Inferior parietal cortex (tissue), 1 donor: ENCODE measurements at regions not wholly inside any gene's neighbourhood (a gene's known extent, or its start where the extent isn't known, plus 50 kb on each side); places are given as distances from the start of the nearest gene placed in this dataset.

Source experiments
- DNase-seq: peaks from one replicate; pipeline ENCODE4 v3.0.0-alpha.2; 2016; ENCODE audit errors: extremely low spot score

DNA sequence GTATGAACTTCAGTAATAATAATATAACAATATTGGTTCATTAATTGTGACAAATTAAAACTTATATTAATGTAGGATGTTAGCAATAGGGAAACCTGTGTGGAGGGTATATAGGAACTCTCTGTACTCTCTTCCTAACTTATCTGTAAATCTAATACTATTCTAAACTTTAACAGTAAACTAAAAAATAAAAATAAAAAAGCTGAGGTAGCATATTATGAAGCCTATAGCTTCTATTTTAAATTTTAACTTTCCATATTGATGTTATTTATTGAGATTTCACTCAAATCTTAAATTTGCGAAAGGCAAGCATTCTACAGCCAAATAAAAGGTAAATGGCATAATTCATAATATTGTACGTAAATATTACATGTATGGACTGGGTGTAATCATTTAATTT, 326.4 kb downstream of the MEI4 start:
- DNase-seq, result no peak

DNA sequence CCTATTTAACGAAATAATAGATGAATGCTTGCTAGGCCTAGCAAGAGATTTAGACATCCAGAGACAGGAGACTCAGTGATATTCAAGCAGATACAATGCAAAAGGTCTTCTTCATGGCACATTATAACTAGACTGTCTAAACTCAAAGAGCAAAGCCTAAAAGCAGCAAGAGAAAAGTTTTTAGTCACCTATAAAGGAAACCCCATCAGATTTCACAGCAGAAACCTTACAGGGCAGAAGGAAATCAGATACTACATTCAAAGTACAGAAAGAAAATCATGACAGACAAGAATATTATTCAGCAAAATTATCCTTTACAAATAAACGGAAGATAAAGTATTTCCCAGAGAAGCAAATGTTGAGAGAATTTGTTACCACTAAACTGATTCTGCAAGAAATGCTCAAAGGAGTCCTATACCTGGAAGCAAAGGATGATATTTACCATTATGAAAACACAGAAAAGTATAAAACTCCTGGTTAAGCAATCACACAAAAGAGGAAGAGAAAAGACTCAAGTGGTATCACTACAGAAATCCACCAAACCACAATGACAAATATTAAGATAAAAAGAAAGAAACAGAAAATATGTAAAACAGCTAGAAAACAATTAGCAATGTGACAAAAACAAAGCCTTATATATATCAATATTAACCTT, 333.7 kb downstream of the MEI4 start:
- no peak for DNase-seq

DNA sequence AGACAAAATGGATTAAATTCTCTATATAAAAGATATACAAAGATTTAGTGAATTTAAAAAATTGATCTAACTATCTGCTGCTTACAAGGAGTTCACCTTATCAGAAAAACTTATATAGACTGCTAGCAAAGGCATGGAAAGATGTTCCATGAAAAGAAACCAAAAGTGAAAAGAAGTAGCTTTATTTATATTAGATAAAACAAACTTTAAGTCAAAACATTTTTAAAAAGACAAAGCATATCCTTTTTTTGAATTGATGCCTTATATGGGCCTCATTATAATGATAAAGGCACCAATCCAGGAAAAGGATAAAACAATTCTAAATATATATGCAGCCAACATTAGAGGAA, 334.2 kb downstream of the MEI4 start:
- DNase-seq, result no peak

DNA sequence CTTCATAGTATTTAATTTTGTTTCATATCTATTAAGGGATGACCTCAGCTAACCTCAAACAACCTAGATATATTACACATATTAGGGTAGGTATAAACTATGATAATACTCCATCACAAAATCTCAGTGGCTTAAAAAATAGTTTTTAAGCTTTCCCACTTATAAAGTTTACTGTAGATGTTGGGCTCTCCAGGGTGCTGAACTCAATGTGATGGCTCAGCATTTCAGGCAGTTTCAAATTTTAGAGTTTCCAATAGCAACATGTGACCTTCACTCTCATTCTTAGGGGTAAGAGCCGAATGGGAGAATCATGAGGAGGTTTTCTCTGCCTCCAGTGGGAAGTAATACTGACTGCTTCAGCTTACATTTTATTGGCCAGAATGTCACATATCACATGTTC, 357.3 kb downstream of the MEI4 start:
- DNase-seq, result no peak

DNA sequence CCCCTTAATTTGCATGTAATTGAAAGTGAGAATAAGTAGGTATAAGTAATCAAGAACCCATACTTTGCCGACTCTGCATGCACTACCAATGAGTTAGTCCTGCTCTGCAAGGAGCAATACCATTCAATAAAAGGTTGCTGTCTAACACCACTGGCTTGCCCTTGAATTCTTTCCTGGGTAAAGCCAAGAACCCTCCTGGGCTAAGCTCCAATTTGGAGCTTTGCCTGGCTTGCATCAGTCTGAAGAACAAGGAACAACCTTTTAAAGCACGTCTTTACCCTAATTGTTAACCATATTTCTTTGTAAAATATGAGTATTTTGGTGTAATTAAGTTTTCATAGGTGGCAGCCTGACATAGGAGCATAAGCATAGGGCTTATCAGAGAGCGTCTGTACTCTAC, 367.7 kb downstream of the MEI4 start:
- no peak for DNase-seq

DNA sequence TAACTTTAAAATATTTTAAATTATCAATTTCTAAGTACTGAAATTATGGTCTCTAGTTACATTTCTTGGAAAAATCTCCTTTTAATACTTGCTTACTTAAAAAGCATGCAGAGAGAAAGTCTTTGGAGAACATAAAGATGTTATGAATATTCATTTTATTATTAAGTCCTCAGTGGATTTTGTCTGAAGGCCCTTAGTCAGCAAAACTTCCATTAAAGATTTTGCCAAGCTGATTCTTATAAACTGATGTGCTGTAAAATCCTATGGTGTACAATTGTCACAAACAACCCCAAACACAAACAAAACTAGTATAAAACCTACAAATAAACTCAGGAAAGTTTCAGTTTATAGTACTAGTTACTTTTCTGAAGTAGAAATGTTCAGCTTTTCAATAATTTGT, 372.7 kb downstream of the MEI4 start:
- DNase-seq, result no peak

DNA sequence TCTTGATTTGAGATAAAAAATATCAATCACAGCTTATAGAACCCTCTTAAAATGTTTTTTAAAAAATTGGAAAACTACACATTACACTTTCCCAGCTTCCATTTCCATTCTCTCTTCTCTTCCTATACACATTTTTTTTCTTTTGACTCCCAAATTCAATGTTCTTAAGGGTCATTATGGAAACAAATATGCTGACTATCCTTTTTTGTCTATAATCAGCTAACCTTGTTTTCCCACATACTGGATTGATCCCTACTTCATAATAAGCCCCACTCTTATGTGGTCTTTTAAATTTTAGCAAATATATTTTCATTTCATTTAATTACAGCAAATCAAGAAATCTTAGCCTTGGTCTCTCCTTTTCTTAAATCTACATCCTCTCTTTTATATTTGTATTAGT, 378.4 kb downstream of the MEI4 start:
- no peak for DNase-seq

DNA sequence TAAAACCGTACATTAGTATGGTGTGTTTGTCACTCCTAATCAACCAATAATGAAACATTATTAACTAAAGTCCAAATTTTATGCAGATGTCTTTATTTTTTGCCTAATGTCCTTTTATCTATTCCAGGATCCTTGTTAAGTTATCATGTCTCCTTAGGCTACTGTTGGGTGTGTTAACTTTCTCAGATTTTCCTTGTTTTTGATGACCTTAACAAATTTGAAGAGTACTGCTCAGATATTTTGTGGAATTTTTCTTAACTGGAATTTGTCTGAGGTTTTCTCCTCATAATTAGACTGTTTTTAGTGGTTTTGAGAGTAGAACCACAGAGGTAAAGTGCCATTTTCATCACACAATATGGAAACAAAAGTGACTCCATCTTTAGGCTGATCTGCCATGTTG, 406.3 kb downstream of the MEI4 start:
- DNase-seq, result no peak

DNA sequence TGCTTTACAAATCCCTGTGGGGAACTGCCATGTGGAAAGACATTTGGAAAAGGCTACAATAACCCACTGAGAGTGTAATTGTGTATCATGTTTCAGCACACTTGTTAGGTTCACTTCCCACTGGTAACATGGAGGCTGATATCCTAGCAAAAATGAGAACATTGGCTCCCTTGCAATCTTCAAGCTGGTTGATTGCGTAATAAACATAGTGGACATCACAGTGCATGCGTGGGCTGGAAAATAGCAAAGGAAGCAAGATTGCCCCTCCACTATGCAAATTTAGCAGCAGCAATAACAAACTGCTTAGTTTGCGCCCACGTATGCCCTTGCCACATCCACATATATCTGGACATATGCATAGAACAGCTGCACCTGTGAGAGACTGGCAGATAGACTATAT, 410.2 kb downstream of the MEI4 start:
- DNase-seq, result peak; percentile 1

DNA sequence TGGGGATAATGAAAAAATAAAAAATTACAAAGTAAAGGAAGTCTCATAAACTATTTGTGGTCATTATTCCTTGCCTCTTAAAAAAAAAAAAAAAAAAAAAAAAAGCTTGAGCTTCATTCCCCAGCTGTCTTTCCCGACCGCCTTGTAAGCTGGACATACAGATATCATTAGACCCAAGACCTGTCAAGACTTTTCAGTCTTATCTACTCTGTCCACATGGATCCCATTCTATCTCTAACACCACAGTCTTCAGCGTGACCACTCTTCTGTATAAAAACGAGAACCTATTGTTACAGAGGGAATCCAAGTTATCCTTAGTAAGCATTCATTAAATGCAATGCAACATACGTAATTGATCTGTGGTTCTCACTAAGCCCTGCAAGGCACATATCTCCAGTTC, 423.5 kb downstream of the MEI4 start:
- no peak for DNase-seq

DNA sequence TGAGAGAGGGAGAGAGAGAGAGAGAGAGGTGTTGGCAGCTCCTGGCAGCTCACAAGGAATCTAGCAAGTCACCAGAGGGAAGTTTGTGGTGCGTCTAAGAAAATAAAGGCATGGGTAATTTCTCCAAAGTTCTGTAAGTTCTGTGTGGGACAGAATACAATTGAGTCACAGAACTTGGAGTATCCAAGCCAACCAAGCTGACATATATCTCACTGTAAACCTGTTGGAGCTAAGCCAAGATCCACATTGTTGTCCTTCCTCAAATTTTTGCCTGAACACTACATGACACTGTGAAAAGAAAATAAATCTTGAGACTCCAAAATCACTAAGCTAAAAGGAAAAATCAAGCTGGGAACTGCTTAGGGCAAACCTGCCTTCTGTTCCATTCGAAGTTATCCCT, 436.7 kb downstream of the MEI4 start:
- no peak for DNase-seq

DNA sequence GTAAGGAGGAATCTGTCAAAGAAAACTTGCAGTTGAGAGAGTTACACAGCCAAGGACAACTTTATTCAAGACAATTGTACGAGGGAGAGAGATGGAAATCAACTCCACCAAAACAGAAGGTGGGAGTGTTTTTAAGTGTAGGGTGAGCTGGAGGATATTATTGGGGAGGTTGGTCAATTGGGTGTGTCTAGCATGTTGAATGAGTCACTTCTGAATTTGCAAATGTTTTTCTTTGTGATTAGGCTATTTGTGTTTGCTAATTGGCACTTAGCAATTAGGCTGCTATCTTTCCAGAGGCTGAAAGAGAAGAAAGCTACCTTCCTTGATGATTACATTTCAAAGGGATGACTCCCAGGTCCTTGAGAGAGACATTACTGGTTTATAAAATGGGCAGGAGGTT, 441.1 kb downstream of the MEI4 start:
- no peak for DNase-seq

DNA sequence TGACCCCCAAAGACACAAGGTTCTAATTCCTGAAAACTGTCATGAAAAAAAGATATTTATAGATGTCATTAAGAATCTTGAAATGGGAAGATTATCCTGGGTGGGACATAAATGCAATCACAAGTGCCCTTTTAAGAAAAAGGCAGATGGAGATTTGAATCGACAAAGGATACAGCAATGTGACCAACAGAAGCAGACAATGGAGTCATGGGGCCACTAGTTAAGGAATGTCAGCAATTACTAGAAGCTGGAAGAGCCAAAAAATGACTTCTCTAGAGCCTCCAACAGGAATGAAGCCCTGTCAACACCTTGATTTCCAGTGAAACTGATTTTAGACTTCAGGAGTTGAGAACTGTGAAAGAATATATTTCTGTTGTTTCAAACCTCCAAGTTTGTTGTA, 448.5 kb downstream of the MEI4 start:
- no peak for DNase-seq

DNA sequence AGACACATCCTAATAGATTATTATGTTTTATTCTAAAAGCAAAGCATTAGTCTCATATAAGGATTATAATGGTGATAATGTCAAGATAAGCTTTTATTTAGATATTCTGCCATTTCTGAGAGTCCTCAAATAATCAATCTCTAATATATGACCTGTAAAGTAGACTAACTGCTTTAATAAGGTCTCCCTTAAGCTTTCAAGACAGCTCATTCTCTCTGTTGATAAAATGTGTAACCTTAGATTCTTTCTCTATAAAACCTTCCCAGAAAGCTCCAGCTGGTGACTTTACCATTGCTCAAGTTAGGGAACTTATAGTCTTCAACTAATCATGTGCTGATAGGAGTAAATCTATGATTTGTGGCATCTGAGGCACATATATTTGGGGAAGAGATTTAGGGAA, 457.8 kb downstream of the MEI4 start:
- no peak for DNase-seq

DNA sequence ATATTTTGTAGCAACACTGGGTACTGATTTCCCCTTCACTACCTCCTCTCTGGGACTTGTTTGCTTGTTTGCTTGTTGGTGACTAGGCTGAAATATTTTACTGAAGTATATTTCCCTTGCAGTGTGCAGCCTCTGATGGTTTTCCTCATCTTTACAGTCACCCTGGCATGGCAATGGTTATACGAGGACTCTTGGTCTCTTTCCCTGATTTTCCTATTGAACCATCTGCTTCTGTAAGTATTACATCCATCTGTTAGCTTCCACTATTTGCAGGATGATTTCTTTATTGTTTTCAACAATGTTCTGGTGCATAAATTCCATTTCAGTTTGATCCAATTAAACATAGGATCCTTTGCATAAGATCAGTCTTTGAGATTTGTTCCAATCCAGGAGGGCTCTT, 465.1 kb downstream of the MEI4 start:
- peak; percentile 5 for DNase-seq

DNA sequence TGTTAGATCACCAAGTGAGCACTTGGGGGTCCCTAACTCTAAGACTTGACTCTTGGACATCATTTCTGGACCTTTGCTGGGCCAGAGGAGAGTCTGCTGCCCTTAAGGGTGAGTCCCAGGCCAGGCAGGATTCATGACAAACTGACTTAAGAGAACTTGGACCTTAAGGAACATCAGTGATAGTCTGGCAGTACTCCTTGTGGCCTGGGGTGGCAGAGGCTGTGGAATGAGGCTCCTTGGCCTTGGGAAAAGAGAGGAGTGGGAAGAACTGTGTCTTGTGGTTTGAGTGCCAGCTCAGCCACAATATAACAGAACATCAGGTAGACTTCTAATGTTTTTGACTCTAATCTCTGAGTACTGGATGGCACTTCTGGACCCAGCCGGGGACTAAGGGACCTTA, 478.7 kb downstream of the MEI4 start:
- no peak for DNase-seq

DNA sequence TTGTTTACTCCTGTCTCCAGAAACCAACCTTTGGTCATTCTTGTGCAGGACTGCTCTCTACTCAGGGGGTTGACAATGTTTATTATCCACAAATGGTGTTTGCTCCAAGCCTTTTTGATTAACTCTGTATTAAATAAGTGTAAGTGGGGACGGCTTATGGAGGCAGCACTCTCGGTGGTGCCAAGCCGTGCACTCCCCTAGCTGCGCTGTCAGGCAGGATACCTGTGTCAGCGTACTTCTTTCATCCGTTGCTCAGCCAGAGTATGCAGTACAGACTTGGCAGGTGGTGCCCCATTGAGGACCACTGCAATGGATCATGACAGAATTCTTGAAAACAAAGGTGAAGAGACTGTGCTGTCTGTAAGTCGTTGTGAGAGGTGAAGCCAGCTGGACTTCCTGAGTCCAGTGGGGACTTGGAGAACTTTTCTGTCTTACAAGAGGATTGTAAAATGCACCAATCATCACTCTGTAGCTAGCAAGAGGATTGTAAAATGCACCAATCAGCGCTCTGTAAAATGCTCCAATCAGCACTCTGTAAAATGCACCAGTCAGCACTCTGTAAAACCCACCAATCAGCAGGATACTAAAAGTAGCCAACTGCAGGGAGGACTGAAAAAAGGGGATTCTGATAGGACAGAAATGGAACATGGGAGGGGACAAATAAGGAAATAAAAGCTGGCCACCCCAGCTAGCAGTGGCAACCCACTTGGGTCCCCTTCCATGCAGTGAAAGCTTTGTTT, 480.0 kb downstream of the MEI4 start:
- no peak for DNase-seq

DNA sequence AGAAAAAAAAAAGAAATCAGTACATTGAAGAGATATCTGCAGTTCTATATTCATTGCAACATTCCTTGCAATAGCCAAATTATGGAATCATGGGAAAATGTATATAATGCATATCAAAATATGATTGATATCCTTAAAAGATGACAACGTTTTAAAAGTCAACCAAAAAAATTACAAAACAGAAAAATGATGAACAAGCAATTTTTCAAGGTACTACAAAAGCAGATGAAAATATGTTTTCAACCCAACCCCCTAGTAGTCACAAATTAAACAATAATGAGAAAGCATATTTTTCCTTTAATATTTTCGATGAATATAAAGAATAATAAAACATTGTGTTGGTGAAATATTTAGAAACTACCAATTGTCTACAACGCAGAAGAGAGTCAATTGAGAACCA, 497.6 kb downstream of the MEI4 start:
- no peak for DNase-seq

DNA sequence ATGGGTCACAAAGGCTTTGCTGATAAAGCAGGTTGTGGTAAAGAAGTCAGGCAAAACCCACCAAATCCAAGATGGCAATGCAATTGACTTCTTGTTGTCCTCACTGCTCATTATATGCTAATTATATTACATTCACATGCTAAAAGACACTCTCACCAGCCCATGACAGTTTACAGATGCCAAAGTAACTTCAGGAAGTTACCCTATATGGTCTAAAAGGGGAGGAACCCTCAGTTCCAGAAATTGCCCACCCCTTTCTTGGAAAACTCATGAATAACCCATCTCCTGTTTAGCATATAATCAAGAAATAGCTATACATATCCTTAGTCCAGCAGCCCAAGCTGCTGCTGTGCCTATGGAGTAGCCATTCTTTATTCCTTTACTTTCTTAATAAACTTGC, 501.1 kb downstream of the MEI4 start:
- DNase-seq, result no peak

DNA sequence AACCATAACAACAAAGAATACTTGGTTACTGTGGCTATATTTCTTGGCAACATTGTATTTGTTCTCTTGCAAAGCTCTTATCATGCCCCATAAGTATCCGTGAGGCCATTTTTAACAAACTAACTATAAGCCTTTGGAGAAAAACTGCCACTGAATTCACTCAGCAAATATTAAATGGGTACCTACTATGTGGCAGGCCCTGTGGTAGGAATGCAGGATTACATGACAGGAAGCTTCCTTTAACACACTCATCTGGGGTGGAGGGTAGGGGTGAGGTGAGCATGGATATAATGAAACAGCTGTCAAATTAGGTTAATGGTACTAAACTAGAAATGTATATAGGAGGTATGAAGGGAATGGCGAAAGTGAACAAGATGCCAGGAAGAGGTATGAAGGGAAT, 504.8 kb downstream of the MEI4 start:
- no peak for DNase-seq

DNA sequence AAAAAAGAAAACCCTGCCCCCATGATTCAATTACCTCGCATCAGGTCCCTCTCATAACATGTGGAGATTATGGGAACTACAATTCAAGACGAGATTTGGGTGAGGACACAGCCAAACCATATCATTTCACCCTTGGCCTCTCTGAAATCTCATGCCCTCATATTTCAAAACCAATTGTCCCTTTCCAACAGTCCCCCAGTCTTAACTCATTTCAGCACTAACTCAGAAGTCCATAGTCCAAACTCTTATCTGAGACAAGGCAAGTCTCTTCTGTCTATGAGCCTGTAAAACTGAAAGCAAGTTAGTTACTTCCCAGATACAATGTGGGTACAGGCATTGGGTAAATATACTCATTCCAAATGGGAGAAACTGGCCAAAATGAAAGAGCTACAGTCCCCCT, 536.1 kb downstream of the MEI4 start:
- DNase-seq, result no peak

DNA sequence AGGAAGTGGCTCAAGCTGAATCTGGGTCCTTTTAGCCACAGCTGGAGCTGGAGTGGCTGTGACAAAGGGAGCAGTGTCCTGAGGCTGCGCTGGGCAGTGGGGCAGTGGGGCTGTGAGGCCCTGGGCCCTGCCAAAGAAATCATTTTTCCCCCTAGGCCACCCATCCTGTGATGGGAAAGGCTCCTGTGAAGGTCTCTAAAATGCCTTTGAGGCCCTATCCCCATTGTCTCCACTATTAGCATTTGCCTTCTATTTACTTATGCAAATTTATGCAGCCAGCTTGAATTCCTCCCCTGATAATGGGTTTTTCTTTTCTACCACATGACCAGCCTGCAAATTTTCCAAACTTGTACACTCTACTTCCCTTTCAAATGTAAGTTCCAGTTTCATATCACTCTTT, 539.2 kb downstream of the MEI4 start:
- DNase-seq, result no peak

DNA sequence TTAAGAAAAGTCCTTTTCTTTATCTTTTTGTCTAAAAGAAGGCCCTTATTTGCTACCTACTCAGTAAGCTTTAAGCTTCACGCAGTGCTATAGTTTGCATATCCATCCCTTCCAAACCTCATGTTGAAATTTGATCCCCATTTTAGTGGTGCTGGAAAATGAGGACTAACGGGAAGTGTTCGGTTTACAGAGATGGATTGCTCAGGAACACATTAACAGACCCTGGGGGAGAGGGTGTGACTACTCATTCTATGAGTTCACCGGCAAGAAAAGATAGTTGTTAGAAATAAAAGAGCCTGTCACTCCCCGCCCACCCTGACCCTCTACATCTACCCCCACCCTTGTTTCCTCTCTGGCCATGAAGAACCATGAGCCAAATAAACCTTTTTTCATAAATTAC, 546.2 kb downstream of the MEI4 start:
- no peak for DNase-seq

DNA sequence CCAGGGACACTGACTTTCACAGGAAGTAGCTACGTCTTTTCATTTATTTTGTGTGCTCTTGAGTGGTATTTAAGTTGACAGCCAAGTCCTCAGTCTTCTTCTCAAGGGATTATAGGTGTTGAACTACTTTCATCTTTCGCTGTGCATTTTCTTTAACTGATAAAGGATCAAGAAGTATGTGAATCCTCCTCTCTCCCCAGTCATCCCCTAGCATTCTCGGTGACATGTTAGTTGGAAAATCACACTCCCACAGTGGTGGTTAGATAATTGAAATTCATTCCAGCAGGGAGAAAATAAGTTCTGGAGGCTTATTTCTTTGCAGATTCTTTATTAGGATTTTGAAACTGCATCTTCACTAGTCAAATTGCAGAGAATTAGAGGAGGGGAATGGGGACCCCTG, 569.4 kb downstream of the MEI4 start:
- DNase-seq, result no peak
